SK-N-SH treated with all-trans-retinoic acid at 6 μM for 48 hours (cell line): ENCODE measurements at regions not wholly inside any gene's neighbourhood (a gene's known extent, or its start where the extent isn't known, plus 50 kb on each side); places are given as distances from the start of the nearest gene placed in this dataset.

Experiments used
- ATAC-seq: fragments of 200-7000 bp; cut with Tn5 transposase; 3 replicates; pipeline ENCODE4 v1.9.1; 2020; ENCODE audit warnings: mild to moderate bottlenecking, moderate library complexity
- ARNTL ChIP-seq: fragments of 450-650 bp; formaldehyde crosslinking; IDR thresholded peaks from 2 replicates; pipeline ENCODE4 v1.5.0; 2020; ENCODE audit warnings: low read depth, mild to moderate bottlenecking, moderate library complexity, borderline replicate concordance
- BACH2 ChIP-seq: fragments of 250-450 bp; sonication (Bioruptor Pico); IDR thresholded peaks from 2 replicates; pipeline ENCODE4 v1.9.0; 2021; ENCODE audit warnings: mild to moderate bottlenecking, borderline replicate concordance
- CREB5 ChIP-seq: fragments of 250-450 bp; sonication (Bioruptor Pico); IDR thresholded peaks from 2 replicates; pipeline ENCODE4 v1.5.1; 2020; ENCODE audit warnings: low read depth, mild to moderate bottlenecking, moderate library complexity
- CSDC2 ChIP-seq: fragments of 250-450 bp; sonication (Bioruptor Pico); IDR thresholded peaks from 2 replicates; pipeline ENCODE4 v1.5.0; 2020; ENCODE audit warnings: mild to moderate bottlenecking, moderate library complexity
- ESRRG ChIP-seq: fragments of 250-450 bp; sonication (Bioruptor Pico); IDR thresholded peaks from 2 replicates; pipeline ENCODE4 v1.6.1; 2021; ENCODE audit warnings: mild to moderate bottlenecking
- GLIS3 ChIP-seq: fragments of 250-450 bp; sonication (Bioruptor Pico); IDR thresholded peaks from 2 replicates; pipeline ENCODE4 v1.5.0; 2020; ENCODE audit warnings: mild to moderate bottlenecking, moderate library complexity
- OSR1 ChIP-seq: fragments of 250-450 bp; sonication (Bioruptor Pico); IDR thresholded peaks from 2 replicates; pipeline ENCODE4 v1.8.0; 2022; ENCODE audit warnings: moderate library complexity, mild to moderate bottlenecking, inconsistent platforms
- PATZ1 ChIP-seq: fragments of 250-450 bp; sonication (Bioruptor Pico); IDR thresholded peaks from 2 replicates; pipeline ENCODE4 v1.8.0; 2020; ENCODE audit warnings: mild to moderate bottlenecking, moderate library complexity, borderline replicate concordance
- PPARA ChIP-seq: fragments of 250-450 bp; sonication (Bioruptor Pico); IDR thresholded peaks from 2 replicates; pipeline ENCODE4 v1.5.0; 2020; ENCODE audit warnings: mild to moderate bottlenecking, borderline replicate concordance
- RARB ChIP-seq: fragments of 250-450 bp; sonication (Bioruptor Pico); IDR thresholded peaks from 2 replicates; pipeline ENCODE4 v1.8.0; 2021; ENCODE audit warnings: mild to moderate bottlenecking, moderate library complexity
- SNAI2 ChIP-seq: fragments of 250-450 bp; sonication (Bioruptor Pico); IDR thresholded peaks from 2 replicates; pipeline ENCODE4 v1.5.0; 2020; ENCODE audit warnings: mild to moderate bottlenecking, moderate library complexity
- TCF4 ChIP-seq: fragments of 250-450 bp; sonication (Bioruptor Pico); IDR thresholded peaks from 2 replicates; pipeline ENCODE4 v1.8.0; 2021; ENCODE audit warnings: mild to moderate bottlenecking, moderate library complexity, borderline replicate concordance
- TOX ChIP-seq: fragments of 250-450 bp; sonication (Bioruptor Pico); IDR thresholded peaks from 2 replicates; pipeline ENCODE4 v1.8.0; 2021; ENCODE audit warnings: mild to moderate bottlenecking, moderate library complexity, borderline replicate concordance
- TSHZ2 ChIP-seq: fragments of 250-450 bp; sonication (Bioruptor Pico); IDR thresholded peaks from 2 replicates; pipeline ENCODE4 v1.5.0; 2020; ENCODE audit warnings: mild to moderate bottlenecking, moderate library complexity
- ZC3H10 ChIP-seq: fragments of 250-450 bp; sonication (Bioruptor Pico); IDR thresholded peaks from 2 replicates; pipeline ENCODE4 v1.5.1; 2021; ENCODE audit warnings: mild to moderate bottlenecking, moderate library complexity
- ZFP3 ChIP-seq: fragments of 250-450 bp; sonication (Bioruptor Pico); IDR thresholded peaks from 2 replicates; pipeline ENCODE4 v1.5.0; 2020; ENCODE audit warnings: mild to moderate bottlenecking, moderate library complexity
- ZFP30 ChIP-seq: fragments of 450-650 bp; formaldehyde crosslinking; IDR thresholded peaks from 2 replicates; pipeline ENCODE4 v1.5.0; 2022; ENCODE audit warnings: mild to moderate bottlenecking, moderate library complexity
- ZNF565 ChIP-seq: fragments of 450-650 bp; formaldehyde crosslinking; conservative IDR thresholded peaks from 2 replicates; pipeline ENCODE4 v1.5.0; 2020; ENCODE audit warnings: low read depth, mild to moderate bottlenecking, moderate library complexity
- ZNF70 ChIP-seq: fragments of 450-650 bp; formaldehyde crosslinking; IDR thresholded peaks from 2 replicates; pipeline ENCODE4 v1.5.0; 2020; ENCODE audit warnings: mild to moderate bottlenecking, moderate library complexity
- ZNF8 ChIP-seq: fragments of 450-650 bp; formaldehyde crosslinking; IDR thresholded peaks from 2 replicates; pipeline ENCODE4 v1.5.0; 2020; ENCODE audit warnings: mild to moderate bottlenecking, moderate library complexity
- TF ChIP-seq, protein P1 (sequence below): fragments of 250-450 bp; sonication (Bioruptor Pico); IDR thresholded peaks from 2 replicates; pipeline ENCODE4 v1.5.1; 2021; ENCODE audit warnings: mild to moderate bottlenecking, moderate library complexity
- TF ChIP-seq, protein P2 (sequence below): fragments of 250-450 bp; sonication (Bioruptor Pico); IDR thresholded peaks from 2 replicates; pipeline ENCODE4 v1.8.0; 2021; ENCODE audit warnings: low read depth, mild to moderate bottlenecking, moderate library complexity, borderline replicate concordance

- TF ChIP-seq ESRRG (CRISPR knock-in tag) (no peak), ARNTL (no peak)
These were observed 234.8 kb upstream of the TMPO start (continued) for GRCh38 chr12:98280621-98281020.

GRCh38 chr12:98291828-98292227 is 223.6 kb upstream of the TMPO start:
- ATAC-seq: no peak
- TF ChIP-seq RARB (CRISPR knock-in tag) (no peak), ESRRG (CRISPR knock-in tag) (no peak), OSR1 (CRISPR knock-in tag) (no peak), BACH2 (CRISPR knock-in tag) (no peak), SNAI2 (CRISPR knock-in tag) (no peak), TCF4 (CRISPR knock-in tag) (no peak), PPARA (CRISPR knock-in tag) (no peak), ZC3H10 (CRISPR knock-in tag) (no peak), ARNTL (no peak), ZNF70 (CRISPR knock-in tag) (no peak), TSHZ2 (no peak), CSDC2 (CRISPR knock-in tag) (no peak), PATZ1 (CRISPR knock-in tag) (no peak), CREB5 (CRISPR knock-in tag) (no peak)
- TF ChIP-seq, protein P1, sequence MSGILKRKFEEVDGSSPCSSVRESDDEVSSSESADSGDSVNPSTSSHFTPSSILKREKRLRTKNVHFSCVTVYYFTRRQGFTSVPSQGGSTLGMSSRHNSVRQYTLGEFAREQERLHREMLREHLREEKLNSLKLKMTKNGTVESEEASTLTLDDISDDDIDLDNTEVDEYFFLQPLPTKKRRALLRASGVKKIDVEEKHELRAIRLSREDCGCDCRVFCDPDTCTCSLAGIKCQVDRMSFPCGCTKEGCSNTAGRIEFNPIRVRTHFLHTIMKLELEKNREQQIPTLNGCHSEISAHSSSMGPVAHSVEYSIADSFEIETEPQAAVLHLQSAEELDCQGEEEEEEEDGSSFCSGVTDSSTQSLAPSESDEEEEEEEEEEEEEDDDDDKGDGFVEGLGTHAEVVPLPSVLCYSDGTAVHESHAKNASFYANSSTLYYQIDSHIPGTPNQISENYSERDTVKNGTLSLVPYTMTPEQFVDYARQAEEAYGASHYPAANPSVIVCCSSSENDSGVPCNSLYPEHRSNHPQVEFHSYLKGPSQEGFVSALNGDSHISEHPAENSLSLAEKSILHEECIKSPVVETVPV (CRISPR knock-in tag): no peak
- TF ChIP-seq, protein P2, sequence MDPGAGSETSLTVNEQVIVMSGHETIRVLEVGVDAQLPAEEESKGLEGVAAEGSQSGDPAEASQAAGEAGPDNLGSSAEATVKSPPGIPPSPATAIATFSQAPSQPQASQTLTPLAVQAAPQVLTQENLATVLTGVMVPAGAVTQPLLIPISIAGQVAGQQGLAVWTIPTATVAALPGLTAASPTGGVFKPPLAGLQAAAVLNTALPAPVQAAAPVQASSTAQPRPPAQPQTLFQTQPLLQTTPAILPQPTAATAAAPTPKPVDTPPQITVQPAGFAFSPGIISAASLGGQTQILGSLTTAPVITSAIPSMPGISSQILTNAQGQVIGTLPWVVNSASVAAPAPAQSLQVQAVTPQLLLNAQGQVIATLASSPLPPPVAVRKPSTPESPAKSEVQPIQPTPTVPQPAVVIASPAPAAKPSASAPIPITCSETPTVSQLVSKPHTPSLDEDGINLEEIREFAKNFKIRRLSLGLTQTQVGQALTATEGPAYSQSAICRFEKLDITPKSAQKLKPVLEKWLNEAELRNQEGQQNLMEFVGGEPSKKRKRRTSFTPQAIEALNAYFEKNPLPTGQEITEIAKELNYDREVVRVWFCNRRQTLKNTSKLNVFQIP: no peak
- TF ChIP-seq, all 23 proteins: peak for 0

DNA sequence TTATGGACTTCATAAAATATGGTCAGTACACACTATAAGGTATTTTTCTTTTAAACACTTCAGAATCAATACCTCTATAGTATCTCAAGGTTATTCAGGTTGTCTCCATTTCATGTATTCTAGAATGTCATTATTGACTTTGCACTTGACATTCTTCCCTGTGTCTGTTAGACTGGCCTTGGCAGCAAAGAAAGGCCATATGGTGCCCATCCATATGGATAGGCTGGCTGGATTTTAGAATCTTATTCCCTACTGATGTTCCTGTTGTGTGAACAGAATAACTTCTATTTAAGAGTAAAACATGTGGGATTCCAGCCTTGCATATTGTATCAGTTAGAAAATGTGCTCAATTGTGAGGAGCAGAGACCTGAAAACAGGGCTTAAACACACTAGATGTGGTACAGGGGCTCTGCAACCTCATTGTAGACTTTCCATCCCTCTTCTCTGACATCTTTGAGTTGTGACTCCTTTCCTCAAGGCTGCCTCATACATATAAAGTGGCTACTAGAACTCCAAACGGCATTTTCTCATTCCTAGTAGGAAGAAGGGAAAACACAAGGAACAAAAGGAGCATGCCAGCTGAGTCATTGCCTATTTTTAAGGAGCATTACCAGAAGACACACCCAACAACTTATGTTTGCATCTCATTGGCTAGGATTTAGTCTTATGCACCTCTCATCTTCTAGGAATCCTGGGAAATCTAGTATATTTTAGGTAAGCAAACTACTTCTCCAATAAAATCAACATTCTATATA is 221.2 kb upstream of the TMPO start:
- no peak for ATAC-seq
- TF ChIP-seq SNAI2 (CRISPR knock-in tag) (no peak), ZFP30 (CRISPR knock-in tag) (no peak), CREB5 (CRISPR knock-in tag) (no peak), ZNF565 (no peak), ZFP3 (CRISPR knock-in tag) (no peak), GLIS3 (no peak), CSDC2 (CRISPR knock-in tag) (no peak), ZNF70 (CRISPR knock-in tag) (no peak), TOX (CRISPR knock-in tag) (no peak), ZNF8 (CRISPR knock-in tag) (no peak)
- TF ChIP-seq, protein P1 (CRISPR knock-in tag): no peak
